B cell (primary cell): ENCODE measurements at regions not wholly inside any gene's neighbourhood (a gene's known extent, or its start where the extent isn't known, plus 50 kb on each side); places are given as distances from the start of the nearest gene placed in this dataset.

ENCODE experiments used
- ATAC-seq: fragments of 200-7000 bp; cut with Tn5 transposase; one replicate; pipeline ENCODE4 v1.10.0; 2021; ENCODE audit warnings: low read depth, mild to moderate bottlenecking, moderate number of reproducible peaks, moderate library complexity
- CTCF ChIA-PET: fragments of 350-600 bp; sonication (Branson Sonifier 250); formaldehyde crosslinking; loops from one replicate; lab custom pipeline; 2021; ENCODE audit warnings: antibody characterized with exemption, inconsistent platforms; lab: Charles Lee
- POLR2A ChIA-PET: fragments of 350-600 bp; sonication (Branson Sonifier 250); formaldehyde crosslinking; loops from one replicate; lab custom pipeline; 2021; ENCODE audit warnings: antibody characterized with exemption; lab: Charles Lee
- DNase-seq: peaks from one replicate; pipeline ENCODE4 v3.0.0; 2013
- H2AFZ ChIP-seq: 2 replicates; pipeline ENCODE4 v1.6.1; 2012; ENCODE audit warnings: mild to moderate bottlenecking, low read depth, low read length; ENCODE audit not compliant: insufficient read depth, poor library complexity, severe bottlenecking
- H3K27ac ChIP-seq, 2 donors: 1 replicate in 1 of 2; 2 replicates in 1 of 2; pipeline ENCODE4 v1.5.1; 2012 to 2013; ENCODE audit warnings: low read length in 2 of 2, mild to moderate bottlenecking in 2 of 2, moderate library complexity in 1 of 2
- H3K27me3 ChIP-seq, 4 experiments: fragments of 200-600 bp in 1 of 4; sonication (generic) in 1 of 4; replicated peaks in 1 of 4; 1 replicate in 2 of 4; 2 replicates in 2 of 4; pipeline versions ENCODE4 v1.6.1 to v1.7.0; 2013 to 2016; ENCODE audit warnings: low read length in 3 of 4, mild to moderate bottlenecking in 2 of 4, mixed read lengths in 1 of 4, moderate library complexity in 1 of 4; ENCODE audit not compliant: insufficient read depth in 4 of 4, control insufficient read depth in 3 of 4; ENCODE audit errors: control extremely low read depth in 1 of 4
- H3K36me3 ChIP-seq, 2 experiments: replicated peaks in 1 of 2; 1 replicate in 1 of 2; 2 replicates in 1 of 2; pipeline versions ENCODE4 v1.6.1 to v1.7.1; 2013; ENCODE audit warnings: low read length in 1 of 2; ENCODE audit not compliant: insufficient read depth in 2 of 2, control insufficient read depth in 1 of 2; ENCODE audit errors: control extremely low read depth in 1 of 2, extremely low read depth in 1 of 2
- H3K4me1 ChIP-seq, 2 donors: fragments of 200-600 bp in 1 of 2; sonication (generic) in 1 of 2; 1 replicate in 1 of 2; 2 replicates in 1 of 2; pipeline versions ENCODE4 v1.5.1 to v1.6.1; 2013 to 2017; ENCODE audit warnings: low read length in 2 of 2; ENCODE audit not compliant: control insufficient read depth in 2 of 2, insufficient read depth in 2 of 2
- H3K4me2 ChIP-seq: replicated peaks from 2 replicates; pipeline ENCODE3; 2012; ENCODE audit warnings: mild to moderate bottlenecking, low read depth, low read length; ENCODE audit not compliant: poor library complexity, severe bottlenecking
- H3K4me3 ChIP-seq, 5 experiments: fragments of 200-600 bp in 1 of 5; sonication (generic) in 1 of 5; 1 replicate in 3 of 5; 2 replicates in 2 of 5; pipeline versions ENCODE4 v1.5.1 to v1.7.0; 2011 to 2016; ENCODE audit warnings: low read length in 4 of 5, mild to moderate bottlenecking in 4 of 5, low read depth in 2 of 5, control low read depth in 1 of 5, moderate library complexity in 1 of 5; ENCODE audit not compliant: insufficient read depth in 1 of 5; ENCODE audit errors: control extremely low read depth in 1 of 5, extremely low read depth in 1 of 5
- H3K79me2 ChIP-seq: fragments of 200-600 bp; sonication (generic); one replicate; pipeline ENCODE4 v1.6.0; 2016; ENCODE audit warnings: low read length; ENCODE audit not compliant: control insufficient read depth, insufficient read depth
- H3K9ac ChIP-seq: fragments of 200-600 bp; sonication (generic); 2 replicates; pipeline ENCODE4 v1.6.1; 2017; ENCODE audit warnings: mild to moderate bottlenecking, low read length, moderate library complexity
- H3K9me3 ChIP-seq, 3 donors: one replicate each; pipeline versions ENCODE4 v1.6.1 to v1.7.1; 2013; ENCODE audit warnings: low read length in 2 of 3; ENCODE audit not compliant: control insufficient read depth in 2 of 3, insufficient read depth in 1 of 3; ENCODE audit errors: control extremely low read depth in 1 of 3
- H4K20me1 ChIP-seq: 2 replicates; pipeline ENCODE4 v1.6.0; 2012; ENCODE audit warnings: mild to moderate bottlenecking, low read length; ENCODE audit not compliant: insufficient read depth, control insufficient read depth, poor library complexity, severe bottlenecking
- H3K27ac Mint-ChIP-seq: one replicate; pipeline ENCODE4 v1.8.0; 2021; ENCODE audit warnings: mixed read lengths
- H3K27me3 Mint-ChIP-seq: one replicate; pipeline ENCODE4 v1.8.0; 2021; ENCODE audit warnings: mixed read lengths
- H3K4me1 Mint-ChIP-seq: one replicate; pipeline ENCODE4 v1.8.0; 2021; ENCODE audit warnings: mixed read lengths
- H3K4me3 Mint-ChIP-seq: one replicate; pipeline ENCODE4 v1.8.0; 2021; ENCODE audit warnings: mixed read lengths
- H3K9me3 Mint-ChIP-seq: one replicate; pipeline ENCODE4 v1.8.0; 2022; ENCODE audit warnings: mixed read lengths; ENCODE audit not compliant: insufficient read depth
- EZH2 ChIP-seq: IDR thresholded peaks from 2 replicates; pipeline ENCODE4 v1.6.1; 2012; ENCODE audit warnings: borderline replicate concordance, low read depth, mild to moderate bottlenecking, moderate library complexity, low read length; ENCODE audit not compliant: insufficient read depth, poor library complexity, severe bottlenecking
- WGBS: methylation state at CpG from one replicate; pipeline ENCODE4 v1.1.5; 2013; ENCODE audit warnings: missing lambda C conversion rate; ENCODE audit not compliant: insufficient coverage; 5-methylcytosine and 5-hydroxymethylcytosine counted together
- intact Hi-C: fragments of 100-400 bp; cut with micrococcal nuclease; formaldehyde crosslinking; loops from one replicate; pipeline ENCODE4 v1.10.0; 2022
- TF ChIP-seq, protein P1 (sequence below): fragments of 200-600 bp; IDR thresholded peaks from one replicate; pipeline ENCODE4 v1.8.0; 2022; ENCODE audit warnings: antibody characterized with exemption, mild to moderate bottlenecking

GRCh38 chr20:60819511-60819910 lies 432.6 kb upstream of the CDH4 start:
- no peak for TF ChIP-seq EZH2
- TF ChIP-seq, protein P1, sequence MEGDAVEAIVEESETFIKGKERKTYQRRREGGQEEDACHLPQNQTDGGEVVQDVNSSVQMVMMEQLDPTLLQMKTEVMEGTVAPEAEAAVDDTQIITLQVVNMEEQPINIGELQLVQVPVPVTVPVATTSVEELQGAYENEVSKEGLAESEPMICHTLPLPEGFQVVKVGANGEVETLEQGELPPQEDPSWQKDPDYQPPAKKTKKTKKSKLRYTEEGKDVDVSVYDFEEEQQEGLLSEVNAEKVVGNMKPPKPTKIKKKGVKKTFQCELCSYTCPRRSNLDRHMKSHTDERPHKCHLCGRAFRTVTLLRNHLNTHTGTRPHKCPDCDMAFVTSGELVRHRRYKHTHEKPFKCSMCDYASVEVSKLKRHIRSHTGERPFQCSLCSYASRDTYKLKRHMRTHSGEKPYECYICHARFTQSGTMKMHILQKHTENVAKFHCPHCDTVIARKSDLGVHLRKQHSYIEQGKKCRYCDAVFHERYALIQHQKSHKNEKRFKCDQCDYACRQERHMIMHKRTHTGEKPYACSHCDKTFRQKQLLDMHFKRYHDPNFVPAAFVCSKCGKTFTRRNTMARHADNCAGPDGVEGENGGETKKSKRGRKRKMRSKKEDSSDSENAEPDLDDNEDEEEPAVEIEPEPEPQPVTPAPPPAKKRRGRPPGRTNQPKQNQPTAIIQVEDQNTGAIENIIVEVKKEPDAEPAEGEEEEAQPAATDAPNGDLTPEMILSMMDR, result no peak
- Histone ChIP-seq H3K9me3 (peaks cover 0 to 4% (median 0%) of the 10 kb centered on the region in 3 donors), H3K4me3 (no peak overlapping the region), H3K27ac (no peak overlapping the region), H3K9ac (no peak overlapping the region), H3K4me1 (no peaks in the 10 kb centered on the region), H3K4me2 (no peak overlapping the region), H3K36me3 (no peaks in the 10 kb centered on the region), H2AFZ (no peak overlapping the region), H3K27me3 (no peaks in the 10 kb centered on the region), H3K79me2 (no peaks in the 10 kb centered on the region), H4K20me1 (no peaks in the 10 kb centered on the region)
- Mint-ChIP-seq H3K4me3 (no peak overlapping the region), H3K27me3 (no peaks in the 10 kb centered on the region), H3K4me1 (no peaks in the 10 kb centered on the region), H3K27ac (no peak overlapping the region), H3K9me3 (no peaks in the 10 kb centered on the region)
- ATAC-seq (no peak), DNase-seq (no peak)
- intact Hi-C loops, result no loop called here
- POLR2A ChIA-PET, result no interaction called here
- CTCF ChIA-PET, result no interaction called here
- 67% methylated on average over 2 of the region's 5 CpGs for WGBS

- H3K9me3 Mint-ChIP-seq, result no peaks in the 10 kb centered on the region
- no peak overlapping the region for H3K4me2 ChIP-seq
- H3K36me3 ChIP-seq, result no peaks in the 10 kb centered on the region
- no peak overlapping the region for H3K4me3 ChIP-seq
- H3K27me3 ChIP-seq, result no peaks in the 10 kb centered on the region
- 86% methylated on average over 3 of the region's 4 CpGs for WGBS
- H3K79me2 ChIP-seq, result no peaks in the 10 kb centered on the region
- peaks cover 0 to 4% (median 0%) of the 10 kb centered on the region in 3 donors for H3K9me3 ChIP-seq
- no peak overlapping the region for H3K4me3 Mint-ChIP-seq
- no peaks in the 10 kb centered on the region for H4K20me1 ChIP-seq
- H2AFZ ChIP-seq, result no peak overlapping the region
- POLR2A ChIA-PET, result no interaction called here
- CTCF ChIA-PET, result interaction anchor here (1.0 kb wide), 1 partner anchor 9 kb away, joined by 4 read pairs; no protein-coding TSS in a partner anchor
- no peak overlapping the region for H3K27ac Mint-ChIP-seq
- no peak overlapping the region for H3K27ac ChIP-seq
- intact Hi-C loops, result no loop called here
- no peaks in the 10 kb centered on the region for H3K4me1 Mint-ChIP-seq
- ATAC-seq, result no peak
- no peaks in the 10 kb centered on the region for H3K27me3 Mint-ChIP-seq
- DNase-seq, result no peak
- no peak for TF ChIP-seq EZH2
- TF ChIP-seq, protein P1, result no peak
- H3K4me1 ChIP-seq, result no peaks in the 10 kb centered on the region
- no peak overlapping the region for H3K9ac ChIP-seq
These were observed 431.9 kb upstream of the CDH4 start for GRCh38 chr20:60820149-60820548.
